ENCODE measurements at regions not wholly inside any gene's neighbourhood (a gene's known extent, or its start where the extent isn't known, plus 50 kb on each side); places are given as distances from the start of the nearest gene placed in this dataset.

- TF ChIP-seq, protein P1, sequence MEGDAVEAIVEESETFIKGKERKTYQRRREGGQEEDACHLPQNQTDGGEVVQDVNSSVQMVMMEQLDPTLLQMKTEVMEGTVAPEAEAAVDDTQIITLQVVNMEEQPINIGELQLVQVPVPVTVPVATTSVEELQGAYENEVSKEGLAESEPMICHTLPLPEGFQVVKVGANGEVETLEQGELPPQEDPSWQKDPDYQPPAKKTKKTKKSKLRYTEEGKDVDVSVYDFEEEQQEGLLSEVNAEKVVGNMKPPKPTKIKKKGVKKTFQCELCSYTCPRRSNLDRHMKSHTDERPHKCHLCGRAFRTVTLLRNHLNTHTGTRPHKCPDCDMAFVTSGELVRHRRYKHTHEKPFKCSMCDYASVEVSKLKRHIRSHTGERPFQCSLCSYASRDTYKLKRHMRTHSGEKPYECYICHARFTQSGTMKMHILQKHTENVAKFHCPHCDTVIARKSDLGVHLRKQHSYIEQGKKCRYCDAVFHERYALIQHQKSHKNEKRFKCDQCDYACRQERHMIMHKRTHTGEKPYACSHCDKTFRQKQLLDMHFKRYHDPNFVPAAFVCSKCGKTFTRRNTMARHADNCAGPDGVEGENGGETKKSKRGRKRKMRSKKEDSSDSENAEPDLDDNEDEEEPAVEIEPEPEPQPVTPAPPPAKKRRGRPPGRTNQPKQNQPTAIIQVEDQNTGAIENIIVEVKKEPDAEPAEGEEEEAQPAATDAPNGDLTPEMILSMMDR (IDR thresholded peaks at IDR 0.05), result no peak
- no peak for TF ChIP-seq POLR2A (IDR thresholded peaks at IDR 0.05)
These were observed 98.0 kb upstream of the ARHGEF26 start for GRCh38 chr3:154023148-154023547.

All from breast epithelium (tissue), 3 donors.